ENCODE measurements at regions not wholly inside any gene's neighbourhood (a gene's known extent, or its start where the extent isn't known, plus 50 kb on each side); places are given as distances from the start of the nearest gene placed in this dataset.
"Not testable (repeated sequence)": the region's sequence is repeated elsewhere in the genome, so short reads cannot be mapped to it uniquely, and the experiment has no call there.

GRCh38 chr14:26655128-26655527 is 57.3 kb upstream of the NOVA1 start:
- no peaks in the 10 kb centered on the region for H3K9me3 ChIP-seq (ENCODE audit: control insufficient read depth in 2 of 2, insufficient read depth in 1 of 2, low read depth in 1 of 2, low read length in 1 of 2)
- H3K27me3 ChIP-seq (ENCODE audit: control insufficient read depth in 3 of 3, insufficient read depth in 3 of 3, low read length in 3 of 3), result no peaks in the 10 kb centered on the region
- H3K4me3 ChIP-seq (ENCODE audit: low read depth in 1 of 3, low read length in 3 of 3), result no peak overlapping the region
- 88 to 89% (median 88%) methylated on average over 5 of the region's 5 CpGs for WGBS, 3 donors
- DNase-seq (no peak), FAIRE-seq (no peak)
- H3K4me1 ChIP-seq (ENCODE audit: control insufficient read depth in 3 of 3, insufficient read depth in 2 of 3, low read depth in 1 of 3, low read length in 2 of 3), result no peaks in the 10 kb centered on the region
- H3K27ac ChIP-seq (ENCODE audit: low read depth in 1 of 3, low read length in 2 of 3), result no peak overlapping the region
- H3K36me3 ChIP-seq (ENCODE audit: control insufficient read depth in 3 of 3, insufficient read depth in 2 of 3, low read depth in 1 of 3, low read length in 3 of 3), result no peaks in the 10 kb centered on the region

- H3K9me3 ChIP-seq (ENCODE audit: control insufficient read depth in 2 of 2, insufficient read depth in 1 of 2, low read depth in 1 of 2, low read length in 1 of 2), result peaks cover 0 to 8% of the 10 kb centered on the region in 2 donors
- WGBS, 3 donors, result 40 to 63% (median 51%) methylated on average over 1 of the region's 1 CpG
- H3K4me3 ChIP-seq (ENCODE audit: low read depth in 1 of 3, low read length in 3 of 3), result no peak overlapping the region
- DNase-seq, result no peak
- no peaks in the 10 kb centered on the region for H3K36me3 ChIP-seq (ENCODE audit: control insufficient read depth in 3 of 3, insufficient read depth in 2 of 3, low read depth in 1 of 3, low read length in 3 of 3)
- H3K4me1 ChIP-seq (ENCODE audit: control insufficient read depth in 3 of 3, insufficient read depth in 2 of 3, low read depth in 1 of 3, low read length in 2 of 3), result no peaks in the 10 kb centered on the region
- no peaks in the 10 kb centered on the region for H3K27me3 ChIP-seq (ENCODE audit: control insufficient read depth in 3 of 3, insufficient read depth in 3 of 3, low read length in 3 of 3)
- no peak overlapping the region for H3K27ac ChIP-seq (ENCODE audit: low read depth in 1 of 3, low read length in 2 of 3)
- FAIRE-seq, result no peak
These were observed 65.7 kb upstream of the NOVA1 start for GRCh38 chr14:26663506-26663905.

DNA sequence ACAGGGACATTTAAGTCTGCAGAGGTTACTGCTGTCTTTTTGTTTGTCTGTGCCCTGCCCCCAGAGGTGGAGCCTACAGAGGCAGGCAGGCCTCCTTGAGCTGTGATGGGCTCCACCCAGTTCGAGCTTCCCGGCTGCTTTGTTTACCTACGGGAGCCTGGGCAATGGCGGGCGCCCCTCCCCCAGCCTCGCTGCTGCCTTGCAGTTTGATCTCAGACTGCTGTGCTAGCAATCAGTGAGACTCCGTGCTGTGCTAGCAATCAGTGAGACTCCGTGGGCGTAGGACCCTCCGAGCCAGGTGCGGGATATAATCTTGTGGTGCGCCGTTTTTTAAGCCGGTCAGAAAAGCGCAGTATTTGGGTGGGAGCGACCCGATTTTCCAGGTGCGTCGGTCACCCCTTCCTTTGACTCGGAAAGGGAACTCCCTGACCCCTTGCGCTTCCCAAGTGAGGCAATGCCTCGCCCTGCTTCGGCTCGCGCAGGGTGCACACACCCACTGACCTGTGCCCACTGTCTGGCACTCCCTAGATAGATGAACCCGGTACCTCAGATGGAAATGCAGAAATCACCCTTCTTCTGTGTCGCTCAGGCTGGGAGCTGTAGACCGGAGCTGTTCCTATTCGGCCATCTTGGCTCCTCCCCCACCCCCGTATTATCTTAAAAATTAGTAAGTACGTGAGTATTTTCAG is 81.0 kb upstream of the NOVA1 start:
- not testable (repeated sequence) for FAIRE-seq; H3K27ac ChIP-seq (ENCODE audit: low read depth in 1 of 3, low read length in 2 of 3)
- 90 to 94% (median 93%) methylated on average over 13 to 23 of the region's 31 CpGs for WGBS, 3 donors

DNA sequence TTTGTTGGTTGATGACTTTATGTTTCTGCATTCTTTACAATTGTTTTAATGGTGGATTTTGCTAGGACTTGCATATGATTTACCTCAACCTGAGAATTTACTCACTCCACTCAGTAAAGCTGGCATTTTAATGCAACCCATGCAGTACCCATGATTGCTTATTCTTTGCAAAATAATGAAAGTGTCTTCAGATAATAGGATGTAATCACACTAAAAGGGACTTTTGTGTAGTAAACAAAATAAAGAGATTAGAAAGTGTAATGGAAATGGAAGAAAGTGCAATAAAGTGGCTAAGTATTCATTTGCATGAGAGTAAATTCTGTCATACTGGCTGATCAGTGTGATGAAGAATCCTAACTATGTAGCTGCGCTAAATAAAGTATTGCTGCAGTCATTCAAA is 87.6 kb upstream of the NOVA1 start:
- H3K4me3 ChIP-seq (ENCODE audit: low read depth in 1 of 3, low read length in 3 of 3), result no peak overlapping the region
- no peaks in the 10 kb centered on the region for H3K36me3 ChIP-seq (ENCODE audit: control insufficient read depth in 3 of 3, insufficient read depth in 2 of 3, low read depth in 1 of 3, low read length in 3 of 3)
- 93 to 100% (median 97%) methylated on average over 1 of the region's 1 CpG for WGBS, 3 donors
- DNase-seq (no peak), FAIRE-seq (no peak)
- H3K4me1 ChIP-seq (ENCODE audit: control insufficient read depth in 3 of 3, insufficient read depth in 2 of 3, low read depth in 1 of 3, low read length in 2 of 3), result no peaks in the 10 kb centered on the region
- H3K27ac ChIP-seq (ENCODE audit: low read depth in 1 of 3, low read length in 2 of 3), result no peak overlapping the region
- no peaks in the 10 kb centered on the region for H3K27me3 ChIP-seq (ENCODE audit: control insufficient read depth in 3 of 3, insufficient read depth in 3 of 3, low read length in 3 of 3)
- peaks cover 0 to 4% of the 10 kb centered on the region in 2 donors for H3K9me3 ChIP-seq (ENCODE audit: control insufficient read depth in 2 of 2, insufficient read depth in 1 of 2, low read depth in 1 of 2, low read length in 1 of 2)

More for the DNA sequence above, 81.0 kb upstream of the NOVA1 start:
- not testable (repeated sequence) for H3K4me1 ChIP-seq (ENCODE audit: control insufficient read depth in 3 of 3, insufficient read depth in 2 of 3, low read depth in 1 of 3, low read length in 2 of 3); H3K9me3 ChIP-seq (ENCODE audit: control insufficient read depth in 2 of 2, insufficient read depth in 1 of 2, low read depth in 1 of 2, low read length in 1 of 2); H3K36me3 ChIP-seq (ENCODE audit: control insufficient read depth in 3 of 3, insufficient read depth in 2 of 3, low read depth in 1 of 3, low read length in 3 of 3); H3K4me3 ChIP-seq (ENCODE audit: low read depth in 1 of 3, low read length in 3 of 3); H3K27me3 ChIP-seq (ENCODE audit: control insufficient read depth in 3 of 3, insufficient read depth in 3 of 3, low read length in 3 of 3); DNase-seq

GRCh38 chr14:26687301-26687837 is 89.5 kb upstream of the NOVA1 start:
- no peaks in the 10 kb centered on the region for H3K4me1 ChIP-seq (ENCODE audit: control insufficient read depth in 3 of 3, insufficient read depth in 2 of 3, low read depth in 1 of 3, low read length in 2 of 3)
- peaks cover 0 to 4% of the 10 kb centered on the region in 2 donors for H3K9me3 ChIP-seq (ENCODE audit: control insufficient read depth in 2 of 2, insufficient read depth in 1 of 2, low read depth in 1 of 2, low read length in 1 of 2)
- DNase-seq (no peak), FAIRE-seq (no peak)
- H3K36me3 ChIP-seq (ENCODE audit: control insufficient read depth in 3 of 3, insufficient read depth in 2 of 3, low read depth in 1 of 3, low read length in 3 of 3), result no peaks in the 10 kb centered on the region
- 50 to 91% (median 80%) methylated on average over 2 of the region's 2 CpGs for WGBS, 3 donors
- H3K27ac ChIP-seq (ENCODE audit: low read depth in 1 of 3, low read length in 2 of 3), result no peak overlapping the region
- H3K27me3 ChIP-seq (ENCODE audit: control insufficient read depth in 3 of 3, insufficient read depth in 3 of 3, low read length in 3 of 3), result no peaks in the 10 kb centered on the region
- no peak overlapping the region for H3K4me3 ChIP-seq (ENCODE audit: low read depth in 1 of 3, low read length in 3 of 3)

DNA sequence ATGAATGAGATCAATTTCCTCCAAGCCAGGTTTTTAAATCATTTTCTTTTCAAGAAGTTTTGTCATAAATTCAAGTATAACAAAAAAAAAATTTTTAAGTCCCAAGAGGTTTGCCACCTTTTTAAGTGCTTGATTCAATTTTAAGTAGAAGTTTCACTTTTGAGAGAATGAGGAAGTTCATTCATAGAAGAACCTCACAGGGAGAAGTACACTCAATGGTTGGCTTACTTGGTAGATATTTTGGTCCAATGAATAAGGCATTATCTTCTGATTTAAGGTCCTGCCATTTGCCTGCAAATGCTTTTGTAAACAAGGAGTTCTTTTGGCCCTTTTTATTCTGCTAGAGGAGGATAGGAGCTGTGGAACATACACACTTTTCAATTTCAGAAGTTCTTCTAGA is 96.7 kb upstream of the NOVA1 start:
- no peak overlapping the region for H3K27ac ChIP-seq (ENCODE audit: low read depth in 1 of 3, low read length in 2 of 3)
- H3K36me3 ChIP-seq (ENCODE audit: control insufficient read depth in 3 of 3, insufficient read depth in 2 of 3, low read depth in 1 of 3, low read length in 3 of 3), result no peaks in the 10 kb centered on the region
- no peaks in the 10 kb centered on the region for H3K27me3 ChIP-seq (ENCODE audit: control insufficient read depth in 3 of 3, insufficient read depth in 3 of 3, low read length in 3 of 3)
- H3K4me1 ChIP-seq (ENCODE audit: control insufficient read depth in 3 of 3, insufficient read depth in 2 of 3, low read depth in 1 of 3, low read length in 2 of 3), result no peaks in the 10 kb centered on the region
- DNase-seq (no peak), FAIRE-seq (no peak)
- H3K4me3 ChIP-seq (ENCODE audit: low read depth in 1 of 3, low read length in 3 of 3), result no peak overlapping the region
- no peaks in the 10 kb centered on the region for H3K9me3 ChIP-seq (ENCODE audit: control insufficient read depth in 2 of 2, insufficient read depth in 1 of 2, low read depth in 1 of 2, low read length in 1 of 2)

GRCh38 chr14:26702721-26703230 is 104.9 kb upstream of the NOVA1 start:
- Histone ChIP-seq H3K9me3 (ENCODE audit: control insufficient read depth in 2 of 2, insufficient read depth in 1 of 2, low read depth in 1 of 2, low read length in 1 of 2) (no peaks in the 10 kb centered on the region), H3K27ac (ENCODE audit: low read depth in 1 of 3, low read length in 2 of 3) (no peak overlapping the region), H3K4me3 (ENCODE audit: low read depth in 1 of 3, low read length in 3 of 3) (no peak overlapping the region), H3K27me3 (ENCODE audit: control insufficient read depth in 3 of 3, insufficient read depth in 3 of 3, low read length in 3 of 3) (no peaks in the 10 kb centered on the region), H3K4me1 (ENCODE audit: control insufficient read depth in 3 of 3, insufficient read depth in 2 of 3, low read depth in 1 of 3, low read length in 2 of 3) (no peaks in the 10 kb centered on the region), H3K36me3 (ENCODE audit: control insufficient read depth in 3 of 3, insufficient read depth in 2 of 3, low read depth in 1 of 3, low read length in 3 of 3) (no peaks in the 10 kb centered on the region)
- FAIRE-seq (no peak), DNase-seq (no peak)
- 36 to 56% (median 46%) methylated on average over 4 of the region's 4 CpGs for WGBS, 3 donors

GRCh38 chr14:26703686-26704366 is 106.0 kb upstream of the NOVA1 start:
- H3K36me3 ChIP-seq (ENCODE audit: control insufficient read depth in 3 of 3, insufficient read depth in 2 of 3, low read depth in 1 of 3, low read length in 3 of 3), result no peaks in the 10 kb centered on the region
- DNase-seq (no peak), FAIRE-seq (no peak)
- 57 to 81% (median 63%) methylated on average over 2 of the region's 2 CpGs for WGBS, 3 donors
- no peaks in the 10 kb centered on the region for H3K4me1 ChIP-seq (ENCODE audit: control insufficient read depth in 3 of 3, insufficient read depth in 2 of 3, low read depth in 1 of 3, low read length in 2 of 3)
- no peaks in the 10 kb centered on the region for H3K9me3 ChIP-seq (ENCODE audit: control insufficient read depth in 2 of 2, insufficient read depth in 1 of 2, low read depth in 1 of 2, low read length in 1 of 2)
- no peak overlapping the region for H3K4me3 ChIP-seq (ENCODE audit: low read depth in 1 of 3, low read length in 3 of 3)
- no peaks in the 10 kb centered on the region for H3K27me3 ChIP-seq (ENCODE audit: control insufficient read depth in 3 of 3, insufficient read depth in 3 of 3, low read length in 3 of 3)
- no peak overlapping the region for H3K27ac ChIP-seq (ENCODE audit: low read depth in 1 of 3, low read length in 2 of 3)
